PFSK-1 (cell line): ENCODE measurements at regions not wholly inside any gene's neighbourhood (a gene's known extent, or its start where the extent isn't known, plus 50 kb on each side); places are given as distances from the start of the nearest gene placed in this dataset.

Experiments used
- FOXP2 ChIP-seq: optimal IDR thresholded peaks from 2 replicates; pipeline ENCODE3; 2011; ENCODE audit warnings: borderline replicate concordance, control low read depth, inconsistent platforms; ENCODE audit not compliant: insufficient read depth; ENCODE audit errors: extremely low read length, extremely low read depth
- POLR2AphosphoS5 ChIP-seq: IDR thresholded peaks from 2 replicates; pipeline ENCODE4 v1.6.1; 2012; ENCODE audit warnings: low read depth, mild to moderate bottlenecking, control low read depth, low read length, moderate library complexity
- REST ChIP-seq, 2 experiments: IDR thresholded peaks; 2 replicates each; pipeline versions ENCODE4 v1.6.1 to v1.8.0; 2011 to 2012; ENCODE audit warnings: low read depth in 2 of 2, low read length in 2 of 2, control low read depth in 1 of 2, inconsistent platforms in 1 of 2, mild to moderate bottlenecking in 1 of 2, moderate library complexity in 1 of 2; ENCODE audit not compliant: insufficient read depth in 1 of 2
- SIN3A ChIP-seq: IDR thresholded peaks from 2 replicates; pipeline ENCODE4 v1.6.1; 2012; ENCODE audit warnings: mild to moderate bottlenecking, low read length, moderate library complexity, borderline replicate concordance; ENCODE audit not compliant: insufficient read depth
- TAF1 ChIP-seq: IDR thresholded peaks from 2 replicates; pipeline ENCODE4 v1.6.1; 2012; ENCODE audit warnings: low read length, control low read depth, borderline replicate concordance; ENCODE audit not compliant: insufficient read depth

GRCh38 chr11:33638608-33639007 lies 62.0 kb downstream of the C11orf91 start:
- TF ChIP-seq POLR2AphosphoS5 (no peak), FOXP2 (no peak), TAF1 (no peak), SIN3A (no peak), REST (IDR thresholded peaks at IDR 0.05; ENCODE audit: insufficient read depth in 1 of 2, low read depth in 2 of 2, low read length in 2 of 2) (no peak)

DNA sequence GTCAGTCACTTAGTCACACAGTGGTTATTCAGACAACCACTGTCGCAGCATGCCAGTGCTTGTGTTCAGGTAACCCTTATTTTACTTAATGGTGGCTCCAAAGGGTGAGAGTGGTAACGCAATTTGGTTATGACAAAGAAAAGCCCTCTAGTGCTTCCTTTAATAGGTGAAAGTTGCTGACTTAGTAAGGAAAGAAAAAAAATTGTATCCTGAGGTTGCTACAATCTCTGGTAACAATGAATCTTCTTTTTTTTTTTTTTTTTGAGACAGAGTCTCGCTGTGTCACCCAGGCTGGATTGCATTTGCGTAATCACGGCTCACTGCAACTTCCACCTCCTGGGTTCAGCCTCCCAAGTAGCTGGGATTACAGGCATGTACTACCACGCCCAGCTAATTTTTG lies 64.5 kb downstream of the C11orf91 start:
- no peak for TF ChIP-seq FOXP2
- no peak for TF ChIP-seq SIN3A
- no peak for TF ChIP-seq REST (IDR thresholded peaks at IDR 0.05; ENCODE audit: insufficient read depth in 1 of 2, low read depth in 2 of 2, low read length in 2 of 2)
- no peak for TF ChIP-seq TAF1
- TF ChIP-seq POLR2AphosphoS5 = no peak

- TF ChIP-seq FOXP2 (no peak), TAF1 (no peak), REST (IDR thresholded peaks at IDR 0.05; ENCODE audit: insufficient read depth in 1 of 2, low read depth in 2 of 2, low read length in 2 of 2) (no peak), SIN3A (no peak), POLR2AphosphoS5 (no peak)
These were observed 65.5 kb downstream of the C11orf91 start for GRCh38 chr11:33635161-33635560.

GRCh38 chr11:33634291-33634834 lies 66.3 kb downstream of the C11orf91 start:
- TF ChIP-seq FOXP2 (no peak), SIN3A (no peak), REST (IDR thresholded peaks at IDR 0.05; ENCODE audit: insufficient read depth in 1 of 2, low read depth in 2 of 2, low read length in 2 of 2) (no peak), POLR2AphosphoS5 (no peak), TAF1 (no peak)
